ENCODE measurements at regions not wholly inside any gene's neighbourhood (a gene's known extent, or its start where the extent isn't known, plus 50 kb on each side); places are given as distances from the start of the nearest gene placed in this dataset.

DNA sequence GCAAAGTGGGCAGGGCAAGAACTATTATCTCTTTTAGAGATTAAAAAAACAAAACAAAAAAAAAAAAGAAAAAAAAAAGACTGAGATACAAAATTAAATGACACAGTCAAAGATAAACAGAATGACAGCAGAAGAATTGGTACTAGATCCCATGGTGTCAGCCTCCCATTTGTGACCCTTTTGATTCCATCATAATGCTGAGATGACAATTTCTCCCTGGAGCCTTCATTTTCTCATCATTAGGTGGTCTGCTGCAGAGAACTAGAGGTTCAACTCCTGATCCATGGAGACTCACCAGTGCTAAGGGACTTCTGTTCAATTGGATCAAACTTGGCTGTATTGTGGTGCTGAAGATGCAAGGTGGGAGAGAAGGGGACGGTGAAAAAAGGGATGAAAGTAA lies 123.5 kb upstream of the SPDL1 start:
- TF ChIP-seq, protein P1, sequence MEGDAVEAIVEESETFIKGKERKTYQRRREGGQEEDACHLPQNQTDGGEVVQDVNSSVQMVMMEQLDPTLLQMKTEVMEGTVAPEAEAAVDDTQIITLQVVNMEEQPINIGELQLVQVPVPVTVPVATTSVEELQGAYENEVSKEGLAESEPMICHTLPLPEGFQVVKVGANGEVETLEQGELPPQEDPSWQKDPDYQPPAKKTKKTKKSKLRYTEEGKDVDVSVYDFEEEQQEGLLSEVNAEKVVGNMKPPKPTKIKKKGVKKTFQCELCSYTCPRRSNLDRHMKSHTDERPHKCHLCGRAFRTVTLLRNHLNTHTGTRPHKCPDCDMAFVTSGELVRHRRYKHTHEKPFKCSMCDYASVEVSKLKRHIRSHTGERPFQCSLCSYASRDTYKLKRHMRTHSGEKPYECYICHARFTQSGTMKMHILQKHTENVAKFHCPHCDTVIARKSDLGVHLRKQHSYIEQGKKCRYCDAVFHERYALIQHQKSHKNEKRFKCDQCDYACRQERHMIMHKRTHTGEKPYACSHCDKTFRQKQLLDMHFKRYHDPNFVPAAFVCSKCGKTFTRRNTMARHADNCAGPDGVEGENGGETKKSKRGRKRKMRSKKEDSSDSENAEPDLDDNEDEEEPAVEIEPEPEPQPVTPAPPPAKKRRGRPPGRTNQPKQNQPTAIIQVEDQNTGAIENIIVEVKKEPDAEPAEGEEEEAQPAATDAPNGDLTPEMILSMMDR (IDR thresholded peaks at IDR 0.05) = no peak
- no peak for TF ChIP-seq POLR2A (IDR thresholded peaks at IDR 0.05)
